ENCODE measurements at regions not wholly inside any gene's neighbourhood (a gene's known extent, or its start where the extent isn't known, plus 50 kb on each side); places are given as distances from the start of the nearest gene placed in this dataset.

DNA sequence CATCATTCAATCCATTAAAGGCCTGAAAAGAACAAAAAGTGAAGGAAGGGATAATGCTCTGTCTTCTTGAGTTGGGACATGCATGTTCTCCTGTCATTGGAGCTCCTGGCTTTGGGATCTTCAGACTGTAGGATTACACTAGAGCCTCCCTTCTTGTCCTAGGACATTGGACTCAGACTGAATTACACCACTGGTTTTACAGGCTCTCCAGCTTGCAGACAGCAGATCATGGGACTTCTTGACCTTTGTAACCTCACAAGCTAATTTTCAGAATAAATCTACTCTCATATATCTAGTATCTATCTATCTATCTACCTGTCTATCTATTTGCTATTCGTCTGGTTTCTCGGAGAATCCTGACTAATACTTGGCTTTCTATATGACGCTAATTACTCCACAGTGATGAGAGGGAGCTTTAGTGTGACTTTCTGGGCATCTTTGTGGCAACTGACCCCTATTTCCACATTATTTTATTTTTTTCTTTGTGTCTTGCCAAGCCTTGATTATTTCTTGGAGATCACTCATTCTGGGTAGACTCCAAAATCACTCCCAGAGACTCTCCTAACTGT lies 151.9 kb upstream of the ZNF184 start:
- DNase-seq (ENCODE audit: low read depth), result no peak
- no peak overlapping the region for H3K4me3 ChIP-seq (ENCODE audit: low read depth, low read length)
- TF ChIP-seq, protein P1, sequence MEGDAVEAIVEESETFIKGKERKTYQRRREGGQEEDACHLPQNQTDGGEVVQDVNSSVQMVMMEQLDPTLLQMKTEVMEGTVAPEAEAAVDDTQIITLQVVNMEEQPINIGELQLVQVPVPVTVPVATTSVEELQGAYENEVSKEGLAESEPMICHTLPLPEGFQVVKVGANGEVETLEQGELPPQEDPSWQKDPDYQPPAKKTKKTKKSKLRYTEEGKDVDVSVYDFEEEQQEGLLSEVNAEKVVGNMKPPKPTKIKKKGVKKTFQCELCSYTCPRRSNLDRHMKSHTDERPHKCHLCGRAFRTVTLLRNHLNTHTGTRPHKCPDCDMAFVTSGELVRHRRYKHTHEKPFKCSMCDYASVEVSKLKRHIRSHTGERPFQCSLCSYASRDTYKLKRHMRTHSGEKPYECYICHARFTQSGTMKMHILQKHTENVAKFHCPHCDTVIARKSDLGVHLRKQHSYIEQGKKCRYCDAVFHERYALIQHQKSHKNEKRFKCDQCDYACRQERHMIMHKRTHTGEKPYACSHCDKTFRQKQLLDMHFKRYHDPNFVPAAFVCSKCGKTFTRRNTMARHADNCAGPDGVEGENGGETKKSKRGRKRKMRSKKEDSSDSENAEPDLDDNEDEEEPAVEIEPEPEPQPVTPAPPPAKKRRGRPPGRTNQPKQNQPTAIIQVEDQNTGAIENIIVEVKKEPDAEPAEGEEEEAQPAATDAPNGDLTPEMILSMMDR (IDR thresholded peaks at IDR 0.05; ENCODE audit: insufficient read depth, low read length), result no peak

DNA sequence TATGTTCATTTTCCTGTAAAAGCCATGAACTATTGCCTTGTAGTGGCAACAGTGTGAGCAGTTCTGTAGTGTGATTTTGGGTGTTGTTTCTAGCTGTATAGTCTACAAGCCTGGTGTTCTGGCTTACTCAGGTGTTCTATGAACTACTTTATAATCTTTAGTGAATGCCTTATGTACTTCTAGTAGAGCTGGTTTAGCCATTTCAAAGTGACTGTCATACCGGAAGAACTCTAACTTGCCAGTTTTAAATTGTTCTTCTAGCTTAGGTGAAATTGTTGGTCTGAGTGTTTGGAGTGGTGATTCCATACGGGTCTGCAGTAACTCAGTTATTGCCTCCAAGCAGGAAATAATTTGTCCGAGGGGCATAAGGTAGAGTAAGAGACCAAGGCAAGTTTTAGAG lies 150.2 kb upstream of the ZNF184 start:
- TF ChIP-seq, protein P1 (IDR thresholded peaks at IDR 0.05; ENCODE audit: insufficient read depth, low read length), result no peak
- H3K4me3 ChIP-seq (ENCODE audit: low read depth, low read length), result no peak overlapping the region
- DNase-seq (ENCODE audit: low read depth), result no peak

DNA sequence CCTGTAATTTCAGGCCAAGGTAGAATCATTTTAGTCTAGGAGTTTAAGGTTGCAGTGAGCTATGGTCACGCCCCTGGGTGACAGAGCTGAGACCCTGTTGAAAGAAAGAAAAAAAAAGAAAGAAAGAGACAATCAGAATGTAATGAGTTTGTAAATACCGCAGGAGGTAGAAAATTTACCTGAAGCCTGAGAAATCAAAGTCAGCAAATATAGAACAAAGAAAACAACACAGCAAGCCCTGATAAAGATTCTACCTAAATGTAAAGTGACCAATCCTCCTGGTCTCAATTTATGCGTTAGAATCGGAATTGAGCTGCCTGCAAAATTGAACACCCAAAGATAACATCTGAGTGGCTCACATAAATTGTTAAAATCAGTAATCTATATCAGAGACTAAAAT lies 146.5 kb upstream of the ZNF184 start:
- TF ChIP-seq, protein P1 (IDR thresholded peaks at IDR 0.05; ENCODE audit: insufficient read depth, low read length), result no peak
- H3K4me3 ChIP-seq (ENCODE audit: low read depth, low read length), result no peak overlapping the region

DNA sequence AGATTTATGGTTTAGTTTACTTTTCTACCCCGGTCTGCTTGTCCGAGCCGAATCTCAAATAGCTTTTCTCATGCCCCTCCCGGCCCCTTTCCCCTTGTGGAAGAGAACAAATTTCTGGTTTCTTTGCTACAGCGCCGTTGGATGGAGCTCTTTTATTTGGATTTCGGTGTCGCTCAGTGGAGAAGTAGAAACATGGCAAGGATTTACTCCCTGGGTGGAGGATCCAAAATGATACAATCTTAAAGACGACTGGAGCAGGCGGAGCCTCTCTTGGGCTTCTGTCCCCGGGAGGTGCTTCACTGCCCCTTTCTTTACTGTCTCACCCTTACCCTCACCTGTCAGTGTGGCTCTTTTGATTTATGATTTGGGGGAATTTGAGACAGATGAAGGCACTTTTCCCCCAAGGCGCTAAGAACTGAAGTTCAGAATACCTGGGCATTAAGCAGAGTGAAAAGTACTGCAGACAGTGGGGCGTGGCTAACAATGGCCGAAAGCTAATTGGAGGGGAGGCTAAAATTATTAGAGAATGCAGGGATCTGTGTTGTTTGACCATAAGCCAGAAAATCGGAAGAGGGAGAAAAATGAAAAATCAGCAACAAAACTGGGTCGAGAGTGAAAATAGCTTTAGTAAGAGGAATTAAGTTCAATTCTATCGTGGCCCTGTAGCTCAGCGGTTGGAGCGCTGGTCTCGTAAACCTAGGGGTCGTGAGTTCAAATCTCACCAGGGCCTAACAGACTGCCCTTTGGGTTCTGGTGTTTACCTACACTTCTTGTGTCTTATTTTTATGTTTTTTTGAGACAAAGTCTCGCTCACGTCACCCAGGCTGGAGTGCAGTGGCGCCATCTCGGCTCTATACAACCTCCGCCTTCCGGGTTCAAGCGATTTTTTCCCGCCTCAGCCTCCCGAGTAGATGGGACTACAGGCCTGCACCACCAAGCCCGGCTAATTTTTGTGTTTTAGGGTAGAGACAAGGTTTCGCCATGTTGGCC lies 145.1 kb upstream of the ZNF184 start:
- peak overlapping the region; percentile 63 for H3K4me3 ChIP-seq (ENCODE audit: low read depth, low read length)
- peak; percentile 45 for DNase-seq (ENCODE audit: low read depth)
- TF ChIP-seq, protein P1 (IDR thresholded peaks at IDR 0.05; ENCODE audit: insufficient read depth, low read length), result peak; percentile 16

More for the DNA sequence above, 146.5 kb upstream of the ZNF184 start:
- DNase-seq (ENCODE audit: low read depth), result no peak

DNA sequence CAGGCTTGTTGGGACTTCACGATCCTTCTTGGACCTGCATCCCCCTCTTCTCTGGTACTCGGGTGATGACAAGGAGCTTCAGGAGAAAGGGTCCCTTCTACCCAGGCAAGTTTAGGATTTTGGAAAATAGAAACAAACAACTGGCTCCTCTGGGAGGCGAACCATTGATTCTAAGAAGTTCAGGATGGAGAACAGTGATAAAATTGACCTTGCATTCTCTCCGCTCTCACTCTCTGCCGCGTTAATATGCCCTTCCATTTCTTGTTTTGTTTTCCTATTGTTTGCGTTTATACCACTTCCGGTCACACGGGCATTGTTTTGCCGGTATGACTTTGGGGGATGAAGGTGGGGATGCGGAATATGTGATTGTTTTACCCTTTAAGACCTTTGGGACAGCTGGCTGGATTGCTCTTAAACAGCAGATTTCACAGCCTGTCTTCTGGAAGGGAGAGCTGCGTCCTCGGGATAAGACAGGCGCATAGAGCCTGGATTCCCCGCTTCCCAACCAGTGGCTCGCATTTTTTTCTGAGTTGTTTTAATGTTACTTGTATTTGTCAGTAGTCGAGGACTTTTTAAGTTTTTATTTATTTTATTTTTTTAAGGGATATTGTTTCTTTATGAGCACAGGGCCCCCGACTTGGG lies 144.3 kb upstream of the ZNF184 start:
- DNase-seq (ENCODE audit: low read depth), result peak; percentile 30
- TF ChIP-seq, protein P1 (IDR thresholded peaks at IDR 0.05; ENCODE audit: insufficient read depth, low read length), result no peak
- peak overlapping the region; percentile 63 for H3K4me3 ChIP-seq (ENCODE audit: low read depth, low read length)

DNA sequence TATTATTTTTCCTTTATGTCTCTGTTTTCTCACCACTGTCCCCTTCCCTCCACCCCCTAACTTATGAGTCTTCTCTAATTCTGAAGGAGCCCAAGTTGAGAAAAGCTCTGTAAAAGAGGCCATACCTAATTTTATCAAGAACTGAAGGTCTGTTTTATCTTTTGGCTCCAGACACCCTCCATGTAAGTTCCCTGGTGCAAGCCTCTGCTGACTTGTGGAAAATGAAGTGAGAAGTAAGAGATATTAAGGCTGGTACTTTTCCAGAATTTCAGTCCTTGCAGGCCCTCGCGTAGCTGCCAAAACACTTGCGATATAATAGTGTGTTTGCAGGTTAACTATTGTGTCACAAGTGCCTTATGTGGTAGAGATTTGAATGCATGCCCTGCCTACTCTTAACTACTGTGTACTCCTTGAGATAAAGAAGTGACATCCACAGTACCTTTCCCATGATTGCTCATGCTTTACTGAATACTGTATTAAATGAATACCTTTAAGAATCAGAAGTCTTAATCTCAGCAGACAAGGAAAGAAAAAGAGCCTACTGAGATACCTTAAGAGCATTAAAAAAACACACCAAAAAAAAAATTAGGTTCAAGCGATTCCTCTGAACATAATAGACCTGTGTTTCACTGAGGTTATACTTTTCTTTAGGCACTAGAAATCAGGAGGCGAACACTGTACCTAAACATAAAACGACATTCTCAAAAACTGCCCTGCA lies 143.6 kb upstream of the ZNF184 start:
- H3K4me3 ChIP-seq (ENCODE audit: low read depth, low read length), result peak overlapping the region; percentile 63
- DNase-seq (ENCODE audit: low read depth), result no peak
- TF ChIP-seq, protein P1 (IDR thresholded peaks at IDR 0.05; ENCODE audit: insufficient read depth, low read length), result no peak
